Endothelial cell of umbilical vein (primary cell): ENCODE measurements at regions not wholly inside any gene's neighbourhood (a gene's known extent, or its start where the extent isn't known, plus 50 kb on each side); places are given as distances from the start of the nearest gene placed in this dataset.

Experiments used
- BruUV-seq: library from RNA; stranded (reverse); fragments of 400-500 nt; replicated peaks from 2 replicates; lab custom pipeline; 2021; lab: Mats Ljungman, UMichigan
- CTCF ChIA-PET: fragments of 300-600, 350-600 bp; sonication (Branson Sonifier 250); formaldehyde crosslinking; loops from one replicate; lab custom pipeline; 2021; ENCODE audit warnings: antibody characterized with exemption, inconsistent platforms; lab: Charles Lee
- POLR2A ChIA-PET: fragments of 300-600, 350-600 bp; sonication (Branson Sonifier 250); formaldehyde crosslinking; loops from one replicate; lab custom pipeline; 2021; ENCODE audit warnings: antibody characterized with exemption, inconsistent platforms; lab: Charles Lee
- DNase-seq: peaks from one replicate; pipeline ENCODE4 v3.0.0-alpha.2; 2011; ENCODE audit warnings: low read depth, low spot score
- FAIRE-seq: peaks from 2 replicates; lab custom pipeline; 2011; peaks lifted over from hg19 to GRCh38; lab: Jason Lieb, UNC
- H2AFZ ChIP-seq: 2 replicates; pipeline ENCODE4 v1.6.0; 2012; ENCODE audit warnings: low read depth, low read length, control low read depth, inconsistent platforms
- H3K27ac ChIP-seq: 2 replicates; pipeline ENCODE4 v1.5.1; 2011; ENCODE audit warnings: low read depth, mild to moderate bottlenecking, control low read depth, low read length, moderate library complexity; ENCODE audit not compliant: insufficient read depth
- H3K27me3 ChIP-seq, 2 experiments: 2 replicates each; pipeline versions ENCODE4 v1.6.0 to v1.6.1; 2011; ENCODE audit warnings: low read length in 2 of 2, mixed read lengths in 1 of 2; ENCODE audit not compliant: control insufficient read depth in 2 of 2, insufficient read depth in 2 of 2
- H3K36me3 ChIP-seq, 2 experiments: 2 replicates in 1 of 2; 3 replicates in 1 of 2; pipeline ENCODE4 v1.5.1; 2011; ENCODE audit warnings: low read length in 2 of 2, mild to moderate bottlenecking in 1 of 2, moderate library complexity in 1 of 2; ENCODE audit not compliant: control insufficient read depth in 2 of 2, insufficient read depth in 2 of 2; ENCODE audit errors: extremely low read depth in 1 of 2
- H3K4me1 ChIP-seq: 3 replicates; pipeline ENCODE4 v1.5.1; 2011; ENCODE audit warnings: mild to moderate bottlenecking, low read length; ENCODE audit not compliant: control insufficient read depth, insufficient read depth; ENCODE audit errors: extremely low read depth
- H3K4me2 ChIP-seq: 2 replicates; pipeline ENCODE4 v1.6.1; 2011; ENCODE audit warnings: low read length, control low read depth, mixed read lengths; ENCODE audit not compliant: insufficient read depth
- H3K4me3 ChIP-seq, 3 experiments: fragments of 200-600 bp in 1 of 3; sonication (generic), shearing (Covaris generic) in 1 of 3; replicated peaks in 1 of 3; 2 replicates each; pipeline ENCODE4 v1.5.1; 2011 to 2016; ENCODE audit warnings: control low read depth in 3 of 3, low read length in 3 of 3, mild to moderate bottlenecking in 2 of 3, inconsistent platforms in 1 of 3, low read depth in 1 of 3, moderate library complexity in 1 of 3; ENCODE audit not compliant: insufficient read depth in 1 of 3
- H3K79me2 ChIP-seq: 2 replicates; pipeline ENCODE4 v1.6.0; 2012; ENCODE audit warnings: low read length, inconsistent platforms; ENCODE audit not compliant: control insufficient read depth, insufficient read depth
- H3K9ac ChIP-seq: replicated peaks from 2 replicates; pipeline ENCODE3; 2011; ENCODE audit warnings: low read length, control low read depth; ENCODE audit not compliant: insufficient read depth; ENCODE audit errors: extremely low read depth
- H3K9me1 ChIP-seq: replicated peaks from 3 replicates; pipeline ENCODE4 v1.6.0; 2011; ENCODE audit warnings: mild to moderate bottlenecking, low read length; ENCODE audit not compliant: control insufficient read depth, insufficient read depth; ENCODE audit errors: extremely low read depth
- H3K9me3 ChIP-seq: replicated peaks from 2 replicates; pipeline ENCODE4 v1.5.1; 2012; ENCODE audit warnings: low read length, inconsistent platforms; ENCODE audit not compliant: control insufficient read depth, insufficient read depth
- H4K20me1 ChIP-seq: replicated peaks from 2 replicates; pipeline ENCODE3; 2011; ENCODE audit warnings: mild to moderate bottlenecking, low read length; ENCODE audit not compliant: control insufficient read depth, insufficient read depth; ENCODE audit errors: extremely low read depth
- EZH2 ChIP-seq: IDR thresholded peaks from 2 replicates; pipeline ENCODE4 v1.6.1; 2012; ENCODE audit warnings: borderline replicate concordance, low read depth, mild to moderate bottlenecking, moderate library complexity, low read length, inconsistent platforms; ENCODE audit not compliant: severe bottlenecking
- FOS ChIP-seq: IDR thresholded peaks from 2 replicates; pipeline ENCODE4 v1.6.1; 2011; ENCODE audit warnings: mild to moderate bottlenecking, low read length, moderate library complexity, borderline replicate concordance; ENCODE audit not compliant: insufficient read depth
- GATA2 ChIP-seq: IDR thresholded peaks from 2 replicates; pipeline ENCODE4 v1.7.0; 2011; ENCODE audit warnings: low read depth, mild to moderate bottlenecking, moderate library complexity, mixed read lengths, low read length; ENCODE audit not compliant: insufficient read length, insufficient read depth
- JUN ChIP-seq: IDR thresholded peaks from 2 replicates; pipeline ENCODE4 v1.6.1; 2011; ENCODE audit warnings: borderline replicate concordance, low read depth; ENCODE audit not compliant: insufficient read length, insufficient read depth
- MYC ChIP-seq: IDR thresholded peaks from one replicate; pipeline ENCODE4 v1.6.1; 2011; ENCODE audit warnings: mild to moderate bottlenecking, low read depth, low read length
- POLR2A ChIP-seq: IDR thresholded peaks from 2 replicates; pipeline ENCODE4 v1.6.1; 2012; ENCODE audit warnings: low read depth, mild to moderate bottlenecking, control low read depth, low read length
- POLR2AphosphoS5 ChIP-seq: IDR thresholded peaks from 2 replicates; pipeline ENCODE4 v1.6.1; 2012; ENCODE audit warnings: low read depth, mild to moderate bottlenecking, control low read depth, low read length, moderate library complexity; ENCODE audit not compliant: insufficient read depth
- dilution Hi-C: fragments of 300-500 bp; cut with MboI; formaldehyde crosslinking; loops from one replicate; pipeline ENCODE4 v1.15.0; 2019; ENCODE audit warnings: low sequenced_read_pairs; ENCODE audit not compliant: extremely low pct_ligation_motif_present
- intact Hi-C: fragments of 100-400 bp; cut with micrococcal nuclease; formaldehyde crosslinking; loops from one replicate; pipeline ENCODE4 v1.10.0; 2022
- TF ChIP-seq, protein P1 (sequence below), 2 donors: IDR thresholded peaks; 1 replicate in 1 of 2; 2 replicates in 1 of 2; pipeline ENCODE4 v1.5.1; 2011; ENCODE audit warnings: low read length in 2 of 2, mild to moderate bottlenecking in 2 of 2, moderate library complexity in 2 of 2, control low read depth in 1 of 2, inconsistent platforms in 1 of 2, low read depth in 1 of 2; ENCODE audit not compliant: insufficient read depth in 1 of 2; ENCODE audit errors: extremely low read depth in 1 of 2
- TF ChIP-seq, protein P2 (sequence below): IDR thresholded peaks from 2 replicates; pipeline ENCODE4 v1.6.1; 2011; ENCODE audit not compliant: insufficient read depth, insufficient read length

DNA sequence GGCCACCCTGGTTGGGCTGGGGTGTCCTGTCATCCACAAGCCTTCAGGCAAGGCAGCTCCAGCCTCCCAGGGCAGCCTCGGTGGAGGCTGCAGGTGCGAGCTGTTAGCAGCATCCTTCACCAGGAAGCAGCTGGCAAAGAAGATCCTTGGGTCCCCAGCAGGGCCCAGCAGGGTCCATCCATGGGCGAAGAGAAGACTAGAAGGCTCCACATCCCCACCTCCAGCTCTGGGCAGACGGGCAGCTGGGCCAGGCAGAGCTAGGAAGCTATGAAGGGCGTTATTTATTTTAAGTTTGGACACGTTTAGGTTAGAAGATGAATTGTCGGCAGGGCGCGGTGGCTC is 348.5 kb downstream of the TCERG1L start:
- no peaks in the 10 kb centered on the region for H3K27me3 ChIP-seq
- FAIRE-seq = no peak
- no peak for DNase-seq
- no peaks in the 10 kb centered on the region for H3K79me2 ChIP-seq
- H3K36me3 ChIP-seq = no peaks in the 10 kb centered on the region
- TF ChIP-seq EZH2 = no peak
- TF ChIP-seq FOS = no peak
- TF ChIP-seq, protein P1, sequence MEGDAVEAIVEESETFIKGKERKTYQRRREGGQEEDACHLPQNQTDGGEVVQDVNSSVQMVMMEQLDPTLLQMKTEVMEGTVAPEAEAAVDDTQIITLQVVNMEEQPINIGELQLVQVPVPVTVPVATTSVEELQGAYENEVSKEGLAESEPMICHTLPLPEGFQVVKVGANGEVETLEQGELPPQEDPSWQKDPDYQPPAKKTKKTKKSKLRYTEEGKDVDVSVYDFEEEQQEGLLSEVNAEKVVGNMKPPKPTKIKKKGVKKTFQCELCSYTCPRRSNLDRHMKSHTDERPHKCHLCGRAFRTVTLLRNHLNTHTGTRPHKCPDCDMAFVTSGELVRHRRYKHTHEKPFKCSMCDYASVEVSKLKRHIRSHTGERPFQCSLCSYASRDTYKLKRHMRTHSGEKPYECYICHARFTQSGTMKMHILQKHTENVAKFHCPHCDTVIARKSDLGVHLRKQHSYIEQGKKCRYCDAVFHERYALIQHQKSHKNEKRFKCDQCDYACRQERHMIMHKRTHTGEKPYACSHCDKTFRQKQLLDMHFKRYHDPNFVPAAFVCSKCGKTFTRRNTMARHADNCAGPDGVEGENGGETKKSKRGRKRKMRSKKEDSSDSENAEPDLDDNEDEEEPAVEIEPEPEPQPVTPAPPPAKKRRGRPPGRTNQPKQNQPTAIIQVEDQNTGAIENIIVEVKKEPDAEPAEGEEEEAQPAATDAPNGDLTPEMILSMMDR (IDR thresholded peaks at IDR 0.05; ENCODE audit: extremely low read depth in 1 of 2, insufficient read depth in 1 of 2, low read depth in 1 of 2, low read length in 2 of 2) = no peak
- TF ChIP-seq JUN = no peak
- no peak for TF ChIP-seq POLR2A
- intact Hi-C loops (no loop called here), dilution Hi-C loops (no loop called here)
- CTCF ChIA-PET = no interaction called here
- no peak overlapping the region for H3K4me3 ChIP-seq
- H3K9ac ChIP-seq = no peak overlapping the region
- H3K9me1 ChIP-seq = no peaks in the 10 kb centered on the region
- H4K20me1 ChIP-seq = no peaks in the 10 kb centered on the region
- H3K27ac ChIP-seq = no peak overlapping the region
- H2AFZ ChIP-seq = no peak overlapping the region
- peaks cover 3% of the 10 kb centered on the region for H3K9me3 ChIP-seq
- BruUV-seq = no TSS peak
- no peaks in the 10 kb centered on the region for H3K4me1 ChIP-seq
- no peak overlapping the region for H3K4me2 ChIP-seq
- POLR2A ChIA-PET = no interaction called here

DNA sequence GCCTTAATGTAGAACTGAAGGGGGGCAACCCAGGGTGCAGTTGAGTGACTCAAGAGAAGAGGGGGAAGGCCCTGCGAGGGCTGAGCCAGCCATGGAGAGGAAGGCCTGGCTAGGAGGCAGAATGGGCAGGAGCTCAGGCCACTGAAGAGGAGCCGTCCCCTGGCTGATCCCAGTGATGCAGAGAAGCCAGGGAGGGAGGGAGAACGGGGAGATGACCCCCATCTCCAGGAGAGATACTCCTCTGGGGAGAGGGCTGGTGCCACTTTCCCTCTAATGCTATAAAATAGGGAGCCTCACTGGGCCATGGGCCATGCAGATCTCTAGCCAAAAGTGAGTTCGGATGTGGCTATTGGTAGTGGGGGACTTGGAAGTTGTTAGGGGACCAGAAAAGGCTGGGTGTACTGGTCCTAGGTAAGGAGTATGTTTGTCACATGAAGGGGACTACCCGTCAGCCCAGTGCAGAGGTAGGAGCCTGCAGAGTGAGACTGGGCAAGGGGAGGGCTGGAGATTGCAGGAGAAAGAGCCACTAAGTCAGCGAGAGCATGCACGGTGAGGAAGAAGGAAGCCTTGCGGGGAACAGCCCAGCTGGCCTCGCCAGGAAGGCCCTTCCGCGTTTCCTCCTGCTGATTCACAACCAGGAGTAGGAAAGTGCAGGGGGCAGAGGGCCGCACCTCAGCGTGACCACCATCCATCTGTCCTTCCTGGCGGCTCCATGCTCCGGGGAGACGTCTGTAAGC is 347.6 kb downstream of the TCERG1L start:
- H4K20me1 ChIP-seq = no peaks in the 10 kb centered on the region
- dilution Hi-C loops = no loop called here
- H3K4me3 ChIP-seq = no peak overlapping the region
- no peaks in the 10 kb centered on the region for H3K4me1 ChIP-seq
- H3K4me2 ChIP-seq = no peak overlapping the region
- H3K9me1 ChIP-seq = no peaks in the 10 kb centered on the region
- DNase-seq (no peak), FAIRE-seq (no peak)
- H3K27me3 ChIP-seq = no peaks in the 10 kb centered on the region
- no peak overlapping the region for H2AFZ ChIP-seq
- intact Hi-C loops = no loop called here
- TF ChIP-seq POLR2AphosphoS5 (no peak), JUN (no peak), MYC (no peak), POLR2A (no peak), FOS (no peak), EZH2 (no peak), GATA2 (no peak)
- TF ChIP-seq, protein P2, sequence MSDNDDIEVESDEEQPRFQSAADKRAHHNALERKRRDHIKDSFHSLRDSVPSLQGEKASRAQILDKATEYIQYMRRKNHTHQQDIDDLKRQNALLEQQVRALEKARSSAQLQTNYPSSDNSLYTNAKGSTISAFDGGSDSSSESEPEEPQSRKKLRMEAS = no peak
- no peaks in the 10 kb centered on the region for H3K36me3 ChIP-seq
- ChIA-PET POLR2A (no interaction called here), CTCF (no interaction called here)
- H3K27ac ChIP-seq = no peak overlapping the region
- no peak overlapping the region for H3K9ac ChIP-seq
- H3K79me2 ChIP-seq = no peaks in the 10 kb centered on the region
- peaks cover 3% of the 10 kb centered on the region for H3K9me3 ChIP-seq
- no TSS peak for BruUV-seq
